IPS-18a (cell line): ENCODE measurements at regions not wholly inside any gene's neighbourhood (a gene's known extent, or its start where the extent isn't known, plus 50 kb on each side); places are given as distances from the start of the nearest gene placed in this dataset.

ENCODE experiments used
- H3K27ac ChIP-seq: one replicate; pipeline ENCODE4 v1.5.1; 2013; ENCODE audit warnings: low read length
- H3K27me3 ChIP-seq: one replicate; pipeline ENCODE4 v1.6.1; 2013; ENCODE audit warnings: mild to moderate bottlenecking, low read length; ENCODE audit not compliant: control insufficient read depth, insufficient read depth
- H3K36me3 ChIP-seq: one replicate; pipeline ENCODE4 v1.6.1; 2013; ENCODE audit warnings: low read depth, low read length; ENCODE audit not compliant: control insufficient read depth
- H3K4me1 ChIP-seq: one replicate; pipeline ENCODE4 v1.6.1; 2013; ENCODE audit warnings: low read depth, low read length; ENCODE audit not compliant: control insufficient read depth
- H3K4me3 ChIP-seq: one replicate; pipeline ENCODE4 v1.5.1; 2013; ENCODE audit warnings: low read length
- H3K9ac ChIP-seq: one replicate; pipeline ENCODE4 v1.6.1; 2013; ENCODE audit warnings: mild to moderate bottlenecking, low read length, moderate library complexity
- H3K9me3 ChIP-seq: one replicate; pipeline ENCODE4 v1.6.1; 2013; ENCODE audit warnings: low read depth, low read length; ENCODE audit not compliant: control insufficient read depth

- H3K4me3 ChIP-seq = no peak overlapping the region
- no peaks in the 10 kb centered on the region for H3K36me3 ChIP-seq
These were observed 1617.5 kb upstream of the TENM3 start for GRCh38 chr4:180625653-180626052.

GRCh38 chr4:180630012-180630665 is 1613.1 kb upstream of the TENM3 start:
- Histone ChIP-seq H3K9ac (no peak overlapping the region), H3K4me3 (no peak overlapping the region), H3K27ac (no peak overlapping the region), H3K36me3 (no peaks in the 10 kb centered on the region), H3K27me3 (no peaks in the 10 kb centered on the region), H3K4me1 (no peaks in the 10 kb centered on the region), H3K9me3 (no peaks in the 10 kb centered on the region)

More at GRCh38 chr4:180625653-180626052, 1617.5 kb upstream of the TENM3 start:
- no peaks in the 10 kb centered on the region for H3K27me3 ChIP-seq
- H3K9ac ChIP-seq = no peak overlapping the region
- no peak overlapping the region for H3K27ac ChIP-seq
- H3K9me3 ChIP-seq = no peaks in the 10 kb centered on the region
- no peaks in the 10 kb centered on the region for H3K4me1 ChIP-seq

- Histone ChIP-seq H3K9ac (no peak overlapping the region), H3K27ac (no peak overlapping the region), H3K9me3 (no peaks in the 10 kb centered on the region), H3K4me1 (peaks cover 4% of the 10 kb centered on the region), H3K4me3 (no peak overlapping the region), H3K27me3 (no peaks in the 10 kb centered on the region), H3K36me3 (no peaks in the 10 kb centered on the region)
These were observed 1608.9 kb upstream of the TENM3 start for GRCh38 chr4:180634306-180634705.

GRCh38 chr4:180635281-180635680 is 1607.9 kb upstream of the TENM3 start:
- peaks cover 12% of the 10 kb centered on the region for H3K4me1 ChIP-seq

GRCh38 chr4:180636696-180637404 is 1606.4 kb upstream of the TENM3 start:
- Histone ChIP-seq H3K4me1 (peaks cover 15% of the 10 kb centered on the region), H3K9ac (no peak overlapping the region), H3K36me3 (no peaks in the 10 kb centered on the region), H3K27me3 (no peaks in the 10 kb centered on the region), H3K27ac (no peak overlapping the region), H3K9me3 (no peaks in the 10 kb centered on the region), H3K4me3 (no peak overlapping the region)

More at GRCh38 chr4:180635281-180635680, 1607.9 kb upstream of the TENM3 start:
- Histone ChIP-seq H3K9ac (no peak overlapping the region), H3K27me3 (no peaks in the 10 kb centered on the region), H3K27ac (no peak overlapping the region), H3K4me3 (no peak overlapping the region), H3K36me3 (no peaks in the 10 kb centered on the region), H3K9me3 (no peaks in the 10 kb centered on the region)

GRCh38 chr4:180637616-180638015 is 1605.6 kb upstream of the TENM3 start:
- Histone ChIP-seq H3K4me1 (peaks cover 15% of the 10 kb centered on the region), H3K27me3 (no peaks in the 10 kb centered on the region), H3K9me3 (no peaks in the 10 kb centered on the region), H3K9ac (no peak overlapping the region), H3K27ac (no peak overlapping the region), H3K4me3 (no peak overlapping the region), H3K36me3 (no peaks in the 10 kb centered on the region)

- peaks cover 15% of the 10 kb centered on the region for H3K4me1 ChIP-seq
- H3K27ac ChIP-seq = no peak overlapping the region
- no peaks in the 10 kb centered on the region for H3K9me3 ChIP-seq
These were observed 1603.0 kb upstream of the TENM3 start for GRCh38 chr4:180640193-180640592.

GRCh38 chr4:180641495-180641894 is 1601.7 kb upstream of the TENM3 start:
- no peak overlapping the region for H3K9ac ChIP-seq
- H3K27me3 ChIP-seq = no peaks in the 10 kb centered on the region

More at GRCh38 chr4:180640193-180640592, 1603.0 kb upstream of the TENM3 start:
- no peaks in the 10 kb centered on the region for H3K27me3 ChIP-seq
- H3K4me3 ChIP-seq = no peak overlapping the region
- no peak overlapping the region for H3K9ac ChIP-seq
- H3K36me3 ChIP-seq = no peaks in the 10 kb centered on the region

GRCh38 chr4:180642732-180643131 is 1600.5 kb upstream of the TENM3 start:
- no peaks in the 10 kb centered on the region for H3K36me3 ChIP-seq
- H3K27ac ChIP-seq = no peak overlapping the region
- H3K9ac ChIP-seq = no peak overlapping the region
- no peaks in the 10 kb centered on the region for H3K27me3 ChIP-seq
- no peaks in the 10 kb centered on the region for H3K9me3 ChIP-seq
- no peak overlapping the region for H3K4me3 ChIP-seq
- H3K4me1 ChIP-seq = peaks cover 13% of the 10 kb centered on the region

More at GRCh38 chr4:180641495-180641894, 1601.7 kb upstream of the TENM3 start:
- H3K9me3 ChIP-seq = no peaks in the 10 kb centered on the region
- H3K27ac ChIP-seq = no peak overlapping the region
- H3K36me3 ChIP-seq = no peaks in the 10 kb centered on the region
- H3K4me3 ChIP-seq = no peak overlapping the region
- peaks cover 15% of the 10 kb centered on the region for H3K4me1 ChIP-seq

GRCh38 chr4:180650273-180650672 is 1592.9 kb upstream of the TENM3 start:
- Histone ChIP-seq H3K27ac (no peak overlapping the region), H3K9ac (no peak overlapping the region), H3K9me3 (no peaks in the 10 kb centered on the region), H3K4me1 (no peaks in the 10 kb centered on the region), H3K4me3 (no peak overlapping the region), H3K27me3 (no peaks in the 10 kb centered on the region), H3K36me3 (no peaks in the 10 kb centered on the region)

GRCh38 chr4:180652533-180652932 is 1590.7 kb upstream of the TENM3 start:
- Histone ChIP-seq H3K36me3 (no peaks in the 10 kb centered on the region), H3K27ac (no peak overlapping the region), H3K9ac (no peak overlapping the region), H3K27me3 (no peaks in the 10 kb centered on the region), H3K9me3 (no peaks in the 10 kb centered on the region), H3K4me3 (no peak overlapping the region), H3K4me1 (no peaks in the 10 kb centered on the region)

- H3K4me1 ChIP-seq = no peaks in the 10 kb centered on the region
- H3K36me3 ChIP-seq = no peaks in the 10 kb centered on the region
- H3K4me3 ChIP-seq = no peak overlapping the region
- H3K27me3 ChIP-seq = no peaks in the 10 kb centered on the region
- H3K9ac ChIP-seq = no peak overlapping the region
- H3K27ac ChIP-seq = no peak overlapping the region
- H3K9me3 ChIP-seq = no peaks in the 10 kb centered on the region
These were observed 1587.3 kb upstream of the TENM3 start for GRCh38 chr4:180655886-180656285.
